ENCODE measurements at regions not wholly inside any gene's neighbourhood (a gene's known extent, or its start where the extent isn't known, plus 50 kb on each side); places are given as distances from the start of the nearest gene placed in this dataset.
"Not testable (repeated sequence)": the region's sequence is repeated elsewhere in the genome, so short reads cannot be mapped to it uniquely, and the experiment has no call there.

DNA sequence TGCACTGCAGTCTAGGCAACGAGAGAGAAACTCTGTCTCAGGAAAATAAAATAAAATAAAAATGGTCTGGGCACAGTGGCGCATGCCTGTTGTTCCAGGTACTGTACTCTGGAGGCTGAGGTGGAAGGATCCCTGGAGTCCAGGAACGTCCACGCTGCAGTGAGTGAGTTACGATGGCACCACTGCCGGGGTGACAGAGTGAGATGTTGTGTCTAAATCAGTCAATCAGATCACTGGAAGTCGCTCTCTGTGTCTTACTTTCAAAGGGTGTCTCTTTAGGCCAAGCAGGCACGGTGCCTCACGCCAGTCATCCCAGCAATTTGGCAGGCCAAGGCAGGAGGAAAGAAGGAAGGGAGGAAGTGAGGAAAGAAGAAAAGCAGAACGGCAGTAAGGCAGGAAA lies 112.2 kb upstream of the ANKRD30BL start:
- Histone ChIP-seq H3K27me3 (ENCODE audit: control insufficient read depth, insufficient read depth) (no peaks in the 10 kb centered on the region), H3K9me3 (ENCODE audit: control insufficient read depth, low read length) (no peaks in the 10 kb centered on the region), H3K27ac (ENCODE audit: low read length) (no peak overlapping the region), H3K4me1 (ENCODE audit: control insufficient read depth, insufficient read depth, low read length) (no peaks in the 10 kb centered on the region), H3K4me3 (ENCODE audit: low read length) (no peak overlapping the region)
- DNase-seq = no peak
- intact Hi-C loops (cut with DNase I) = no loop called here
- 90% methylated on average over 10 of the region's 10 CpGs for WGBS
- ATAC-seq = no peak

GRCh38 chr2:132275396-132275795 lies 113.6 kb upstream of the ANKRD30BL start:
- WGBS = 90% methylated on average over 17 of the region's 17 CpGs
- no peaks in the 10 kb centered on the region for H3K9me3 ChIP-seq (ENCODE audit: control insufficient read depth, low read length)
- intact Hi-C loops (cut with DNase I) = no loop called here

DNA sequence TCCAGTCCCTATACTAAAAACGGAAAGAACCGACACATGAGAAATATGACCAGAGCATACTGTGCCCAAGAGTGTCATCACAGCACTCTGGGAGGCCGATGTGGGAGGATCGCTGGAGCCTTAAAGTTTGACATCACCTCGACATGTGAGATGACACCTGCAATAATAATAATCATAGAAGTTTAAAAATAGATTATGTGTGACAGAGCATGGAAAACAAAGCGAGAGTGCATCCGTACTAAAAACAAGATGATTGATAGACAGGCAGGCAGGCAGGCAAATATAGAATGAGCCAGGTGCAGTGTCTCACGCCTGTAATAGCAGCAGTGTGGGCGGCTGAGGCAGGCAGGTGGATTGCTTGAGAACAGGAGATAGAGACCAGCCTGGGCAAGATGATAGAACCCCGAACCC lies 114.8 kb upstream of the ANKRD30BL start:
- H3K27me3 ChIP-seq (ENCODE audit: control insufficient read depth, insufficient read depth) = no peaks in the 10 kb centered on the region
- ATAC-seq (no peak), DNase-seq (no peak)
- no peak overlapping the region for H3K27ac ChIP-seq (ENCODE audit: low read length)
- H3K4me1 ChIP-seq (ENCODE audit: control insufficient read depth, insufficient read depth, low read length) = no peaks in the 10 kb centered on the region
- no peaks in the 10 kb centered on the region for H3K9me3 ChIP-seq (ENCODE audit: control insufficient read depth, low read length)
- no peak overlapping the region for H3K4me3 ChIP-seq (ENCODE audit: low read length)
- 80% methylated on average over 10 of the region's 10 CpGs for WGBS
- intact Hi-C loops (cut with DNase I) = no loop called here

More at GRCh38 chr2:132275396-132275795, 113.6 kb upstream of the ANKRD30BL start:
- H3K4me1 ChIP-seq (ENCODE audit: control insufficient read depth, insufficient read depth, low read length) = no peaks in the 10 kb centered on the region
- H3K27ac ChIP-seq (ENCODE audit: low read length) = no peak overlapping the region
- H3K4me3 ChIP-seq (ENCODE audit: low read length) = no peak overlapping the region
- DNase-seq = peak in 1 of 3 donors; percentile 48
- no peak for ATAC-seq
- H3K27me3 ChIP-seq (ENCODE audit: control insufficient read depth, insufficient read depth) = no peaks in the 10 kb centered on the region

DNA sequence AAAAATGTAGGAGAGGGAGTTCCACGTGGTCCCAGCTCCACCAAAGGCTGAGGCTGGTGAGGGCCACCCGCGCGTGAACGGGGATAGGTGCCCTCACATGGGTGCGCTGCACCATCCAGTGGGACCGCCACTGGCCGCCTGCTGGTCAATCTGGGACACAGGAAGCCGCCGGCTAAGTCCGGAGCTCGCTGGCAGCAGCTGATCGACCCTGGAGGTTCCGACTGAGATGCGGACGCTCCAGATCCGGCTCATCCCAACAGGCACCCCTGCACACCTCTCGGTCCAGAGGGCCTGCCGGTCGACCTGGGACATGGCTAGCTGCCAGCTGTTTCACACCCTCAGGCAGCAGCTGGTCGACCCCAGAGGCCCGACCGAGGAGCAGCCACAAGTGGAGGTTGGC lies 116.5 kb upstream of the ANKRD30BL start:
- Histone ChIP-seq H3K27me3 (ENCODE audit: control insufficient read depth, insufficient read depth) (no peaks in the 10 kb centered on the region), H3K9me3 (ENCODE audit: control insufficient read depth, low read length) (no peaks in the 10 kb centered on the region), H3K4me3 (ENCODE audit: low read length) (no peak overlapping the region), H3K27ac (ENCODE audit: low read length) (no peak overlapping the region), H3K4me1 (ENCODE audit: control insufficient read depth, insufficient read depth, low read length) (no peaks in the 10 kb centered on the region)
- 83% methylated on average over 23 of the region's 23 CpGs for WGBS
- peak in 1 of 3 donors; percentile 39 for DNase-seq
- ATAC-seq = no peak
- intact Hi-C loops (cut with DNase I) = no loop called here

- WGBS = 90% methylated on average over 11 of the region's 11 CpGs
- H3K9me3 ChIP-seq (ENCODE audit: control insufficient read depth, low read length) = no peaks in the 10 kb centered on the region
- intact Hi-C loops (cut with DNase I) = no loop called here
- no peak overlapping the region for H3K27ac ChIP-seq (ENCODE audit: low read length)
- ATAC-seq (peak in 1 of 2 donors; percentile 36), DNase-seq (no peak)
- H3K4me3 ChIP-seq (ENCODE audit: low read length) = no peak overlapping the region
- H3K4me1 ChIP-seq (ENCODE audit: control insufficient read depth, insufficient read depth, low read length) = no peaks in the 10 kb centered on the region
- no peaks in the 10 kb centered on the region for H3K27me3 ChIP-seq (ENCODE audit: control insufficient read depth, insufficient read depth)
Observed at GRCh38 chr2:132279344-132279743, 117.6 kb upstream of the ANKRD30BL start.

GRCh38 chr2:132279930-132280615 lies 118.3 kb upstream of the ANKRD30BL start:
- Histone ChIP-seq H3K4me3 (ENCODE audit: low read length) (no peak overlapping the region), H3K4me1 (ENCODE audit: control insufficient read depth, insufficient read depth, low read length) (no peaks in the 10 kb centered on the region), H3K27ac (ENCODE audit: low read length) (no peak overlapping the region), H3K27me3 (ENCODE audit: control insufficient read depth, insufficient read depth) (no peaks in the 10 kb centered on the region), H3K9me3 (ENCODE audit: control insufficient read depth, low read length) (no peaks in the 10 kb centered on the region)
- DNase-seq (no peak), ATAC-seq (peak in 1 of 2 donors; percentile 16)
- 93% methylated on average over 31 of the region's 31 CpGs for WGBS
- intact Hi-C loops (cut with DNase I) = no loop called here

- 93% methylated on average over 12 of the region's 12 CpGs for WGBS
- DNase-seq = no peak
- intact Hi-C loops (cut with DNase I) = no loop called here
- no peak for ATAC-seq
- Histone ChIP-seq H3K9me3 (ENCODE audit: control insufficient read depth, low read length) (no peaks in the 10 kb centered on the region), H3K4me3 (ENCODE audit: low read length) (no peak overlapping the region), H3K27me3 (ENCODE audit: control insufficient read depth, insufficient read depth) (no peaks in the 10 kb centered on the region), H3K4me1 (ENCODE audit: control insufficient read depth, insufficient read depth, low read length) (no peaks in the 10 kb centered on the region), H3K27ac (ENCODE audit: low read length) (no peak overlapping the region)
Observed at GRCh38 chr2:132280912-132281311, 119.2 kb upstream of the ANKRD30BL start.

- intact Hi-C loops (cut with DNase I); H3K4me3 ChIP-seq (ENCODE audit: low read length); DNase-seq; ATAC-seq; H3K27me3 ChIP-seq (ENCODE audit: control insufficient read depth, insufficient read depth); H3K4me1 ChIP-seq (ENCODE audit: control insufficient read depth, insufficient read depth, low read length); H3K27ac ChIP-seq (ENCODE audit: low read length); H3K9me3 ChIP-seq (ENCODE audit: control insufficient read depth, low read length): not testable (repeated sequence)
- 84% methylated on average over 6 of the region's 6 CpGs for WGBS
Observed at GRCh38 chr2:132282104-132282503, 120.4 kb upstream of the ANKRD30BL start.

- Histone ChIP-seq H3K4me3 (ENCODE audit: low read length) (no peak overlapping the region), H3K9me3 (ENCODE audit: control insufficient read depth, low read length) (no peaks in the 10 kb centered on the region), H3K4me1 (ENCODE audit: control insufficient read depth, insufficient read depth, low read length) (no peaks in the 10 kb centered on the region), H3K27me3 (ENCODE audit: control insufficient read depth, insufficient read depth) (no peaks in the 10 kb centered on the region), H3K27ac (ENCODE audit: low read length) (no peak overlapping the region)
- no peak for DNase-seq
- intact Hi-C loops (cut with DNase I) = no loop called here
- no peak for ATAC-seq
- 92% methylated on average over 9 of the region's 9 CpGs for WGBS
Observed at GRCh38 chr2:132282911-132283310, 121.2 kb upstream of the ANKRD30BL start.

DNA sequence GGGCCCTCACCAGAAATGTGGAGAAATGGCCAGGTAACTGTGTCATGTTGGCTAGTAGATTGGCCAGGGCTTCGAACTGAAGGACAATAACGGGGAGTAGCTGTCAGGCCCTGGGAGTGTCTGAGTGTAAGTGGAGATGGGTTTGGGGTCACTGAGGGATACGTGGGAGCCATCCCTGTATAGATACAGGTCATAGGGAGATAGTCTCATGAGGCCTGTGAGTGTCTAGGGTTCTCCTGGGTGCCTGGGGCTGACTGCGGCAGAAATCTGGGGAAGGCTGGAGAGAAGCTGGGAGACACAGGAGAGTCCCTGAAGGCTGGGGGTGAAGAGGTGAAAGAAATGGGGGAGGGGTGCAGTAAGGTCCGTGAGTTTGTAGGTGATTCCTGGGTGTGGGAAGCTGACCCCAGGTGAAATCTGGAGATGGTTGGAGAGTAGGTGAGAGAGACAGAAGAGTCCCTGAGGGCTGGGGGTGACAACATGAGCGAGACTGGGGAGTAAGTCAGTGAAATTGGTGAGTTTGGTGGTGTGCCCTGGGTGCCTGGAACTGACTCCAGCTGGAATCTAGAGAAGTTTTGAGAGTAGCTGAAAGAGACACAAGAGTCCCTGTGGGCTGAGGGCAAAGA lies 124.6 kb upstream of the ANKRD30BL start:
- H3K4me3 ChIP-seq (ENCODE audit: low read length); H3K9me3 ChIP-seq (ENCODE audit: control insufficient read depth, low read length); H3K4me1 ChIP-seq (ENCODE audit: control insufficient read depth, insufficient read depth, low read length); intact Hi-C loops (cut with DNase I); DNase-seq; H3K27ac ChIP-seq (ENCODE audit: low read length); H3K27me3 ChIP-seq (ENCODE audit: control insufficient read depth, insufficient read depth); ATAC-seq: not testable (repeated sequence)
- WGBS = 73% methylated on average over 6 of the region's 6 CpGs

GRCh38 chr2:132287910-132288309 lies 126.2 kb upstream of the ANKRD30BL start:
- H3K4me1 ChIP-seq (ENCODE audit: control insufficient read depth, insufficient read depth, low read length); H3K27ac ChIP-seq (ENCODE audit: low read length); ATAC-seq; intact Hi-C loops (cut with DNase I); H3K27me3 ChIP-seq (ENCODE audit: control insufficient read depth, insufficient read depth); H3K4me3 ChIP-seq (ENCODE audit: low read length); H3K9me3 ChIP-seq (ENCODE audit: control insufficient read depth, low read length): not testable (repeated sequence)
- DNase-seq = peak in 1 of 3 donors; percentile 50
- WGBS = 88% methylated on average over 8 of the region's 8 CpGs
